Daoy (cell line): ENCODE measurements at regions not wholly inside any gene's neighbourhood (a gene's known extent, or its start where the extent isn't known, plus 50 kb on each side); places are given as distances from the start of the nearest gene placed in this dataset.
A peak's percentile ranks its signal among the peaks of the same experiment; 100 is the strongest.

Source experiments
- DNase-seq: peaks from one replicate; pipeline ENCODE4 v3.0.0-alpha.2; 2015; ENCODE audit warnings: low read depth

DNA sequence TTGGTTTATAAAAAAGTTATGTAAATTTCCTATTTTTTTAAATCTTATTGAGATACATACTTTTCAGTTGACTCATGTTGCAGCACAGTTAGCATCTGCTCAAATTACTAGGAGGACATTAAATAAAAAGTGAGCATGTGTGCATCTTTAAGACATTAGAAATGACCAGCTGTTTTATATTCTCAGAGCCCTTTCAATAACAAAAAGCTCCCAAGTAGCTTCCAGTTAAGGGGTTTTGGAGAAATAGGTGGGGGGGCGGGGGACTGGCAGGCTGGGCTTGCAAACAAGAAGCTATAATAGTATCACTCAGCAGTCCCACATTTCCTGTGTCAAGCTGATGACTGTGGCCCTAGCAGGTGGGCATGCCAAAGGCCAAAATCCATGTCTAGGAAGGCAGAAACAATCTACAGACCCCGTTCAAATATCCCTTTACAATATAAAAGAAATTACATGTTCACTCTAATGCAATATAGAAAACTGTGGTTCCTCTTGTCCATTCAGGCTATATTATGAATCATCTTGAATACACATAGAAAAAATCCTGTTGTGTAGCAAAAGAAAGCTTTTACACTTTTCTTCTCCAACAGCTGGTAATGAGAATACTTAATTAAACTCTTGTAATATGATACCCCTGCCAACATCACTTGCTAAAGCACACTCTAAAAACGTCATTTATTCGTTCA lies 1713.2 kb upstream of the SLC10A2 start:
- no peak for DNase-seq

DNA sequence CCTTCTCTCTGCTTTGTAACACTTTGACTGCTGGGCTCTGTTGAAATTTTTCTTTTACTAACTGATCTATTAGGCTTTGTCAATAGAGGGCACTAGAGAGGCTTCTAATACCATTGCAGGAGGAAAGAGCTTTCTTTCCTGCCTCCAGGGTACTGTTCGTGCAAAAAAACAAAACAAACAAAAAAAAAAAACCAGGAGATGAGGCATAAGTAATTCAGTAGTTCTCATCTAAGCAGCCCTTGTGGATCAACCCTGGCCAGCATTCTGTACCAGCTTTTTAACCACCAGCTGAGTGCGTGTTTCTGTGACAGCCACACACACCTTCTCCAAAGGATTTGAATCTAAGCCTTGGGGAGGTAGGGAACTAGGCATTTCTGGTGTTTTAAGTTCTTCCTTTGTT lies 1707.6 kb upstream of the SLC10A2 start:
- no peak for DNase-seq

DNA sequence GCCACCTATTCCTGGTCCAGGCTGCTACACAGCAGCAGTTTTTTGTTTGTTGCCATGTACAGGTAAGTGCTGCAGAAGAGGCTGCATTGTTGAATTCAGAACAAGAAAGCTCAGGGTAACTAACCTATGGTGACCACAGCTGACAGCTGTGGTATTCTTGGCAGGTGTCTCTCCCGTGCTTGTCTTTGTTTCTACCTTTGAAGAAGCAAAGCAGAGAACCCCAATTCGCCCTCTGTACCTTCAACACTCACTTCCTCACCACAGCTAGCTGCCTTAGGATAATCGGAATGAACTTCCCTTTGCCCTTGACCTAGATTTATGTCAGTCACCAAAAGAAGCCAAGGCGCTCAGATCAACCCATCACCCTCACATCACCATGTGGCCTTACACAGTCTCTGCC lies 1703.3 kb upstream of the SLC10A2 start:
- no peak for DNase-seq

DNA sequence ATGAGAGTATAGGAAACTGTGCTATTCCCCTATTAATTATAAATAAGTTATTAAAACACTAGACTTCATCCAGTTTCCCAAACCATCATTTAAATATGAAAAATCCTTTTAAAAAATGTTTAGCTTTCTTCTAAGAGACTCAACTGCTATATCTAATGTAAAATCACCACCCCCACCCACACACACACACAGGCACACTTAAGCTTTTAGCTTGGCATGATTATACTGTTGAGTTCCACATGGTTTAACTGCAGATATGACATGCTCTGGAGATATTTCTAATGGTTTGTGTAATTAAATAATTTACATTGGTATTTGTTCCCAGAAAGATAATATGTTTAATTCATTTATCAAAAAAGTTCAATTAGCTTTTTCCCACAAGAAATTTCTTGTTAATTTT lies 1700.1 kb upstream of the SLC10A2 start:
- DNase-seq: no peak

DNA sequence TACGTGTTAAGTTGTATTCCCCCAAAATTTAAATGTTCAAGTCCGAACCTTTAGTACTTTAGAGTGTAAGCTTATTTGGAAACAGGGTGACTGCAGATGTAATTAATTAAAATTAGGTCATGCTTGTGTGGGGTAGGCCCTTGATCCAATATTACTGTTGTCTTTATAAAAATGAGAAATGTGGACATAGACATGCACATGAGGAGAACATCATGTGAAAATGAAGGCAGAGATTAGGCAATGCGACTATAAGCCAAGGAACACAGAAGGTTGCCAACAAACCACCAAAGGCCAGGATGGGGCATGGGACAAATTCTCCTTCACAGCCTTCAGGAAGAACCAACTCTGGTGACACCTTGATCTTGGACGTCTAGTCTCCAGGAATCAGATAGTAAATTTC lies 1698.4 kb upstream of the SLC10A2 start:
- DNase-seq: no peak

DNA sequence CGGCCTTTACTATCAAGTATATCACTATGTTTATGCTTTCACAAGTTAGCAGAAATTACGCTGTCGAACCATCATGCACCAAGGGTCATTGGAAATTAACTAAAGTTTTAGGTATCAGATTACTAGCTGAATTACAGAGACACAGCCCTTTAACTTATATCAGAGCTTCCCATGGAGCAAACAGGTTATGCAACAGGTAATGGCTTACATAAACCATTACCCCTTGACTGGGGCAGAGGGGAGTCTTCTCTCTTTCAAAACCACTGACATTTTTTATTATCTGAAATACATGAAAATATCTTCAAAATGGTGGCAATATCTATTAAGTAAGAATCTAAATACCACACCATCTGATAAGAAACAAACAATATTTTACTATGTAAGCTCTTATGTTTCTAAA lies 1692.9 kb upstream of the SLC10A2 start:
- no peak for DNase-seq

DNA sequence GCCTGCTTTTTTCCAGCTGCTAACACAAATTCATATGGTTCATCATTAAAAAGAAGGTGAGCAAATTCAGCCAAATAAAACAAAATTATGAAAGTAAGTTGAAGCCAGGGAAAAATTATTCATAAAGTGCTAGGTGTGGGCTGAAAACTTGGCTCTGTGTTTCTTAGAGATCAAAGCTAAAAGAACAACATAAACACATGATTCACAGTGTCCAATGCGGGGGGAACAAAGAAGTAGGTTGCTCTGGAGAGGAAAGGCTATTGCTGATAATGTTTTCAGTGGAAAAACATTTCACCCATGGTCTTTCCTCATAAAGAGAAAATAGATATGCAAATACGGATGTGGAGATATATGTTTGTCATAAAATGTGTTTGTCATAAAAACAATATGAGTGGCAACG lies 1691.5 kb upstream of the SLC10A2 start:
- DNase-seq: no peak

DNA sequence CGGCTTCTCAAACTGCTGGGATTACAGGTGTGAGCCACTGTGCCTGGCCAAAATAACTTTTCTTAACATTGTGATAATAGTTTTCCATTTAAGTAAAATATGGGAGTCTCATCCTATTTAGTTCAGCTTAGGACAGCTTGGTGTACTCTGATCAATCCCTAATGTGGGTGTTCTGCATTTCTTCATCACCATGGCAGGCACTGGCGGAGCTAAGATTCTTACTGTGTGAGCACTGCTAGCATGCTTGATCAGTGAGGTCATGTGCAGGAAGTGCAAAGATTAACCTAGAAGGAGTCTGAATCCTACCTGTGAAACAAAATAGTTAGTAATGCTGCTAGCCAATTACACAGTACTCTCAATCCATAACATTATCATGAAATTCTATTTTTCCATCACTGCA lies 1684.2 kb upstream of the SLC10A2 start:
- DNase-seq: peak; percentile 13

DNA sequence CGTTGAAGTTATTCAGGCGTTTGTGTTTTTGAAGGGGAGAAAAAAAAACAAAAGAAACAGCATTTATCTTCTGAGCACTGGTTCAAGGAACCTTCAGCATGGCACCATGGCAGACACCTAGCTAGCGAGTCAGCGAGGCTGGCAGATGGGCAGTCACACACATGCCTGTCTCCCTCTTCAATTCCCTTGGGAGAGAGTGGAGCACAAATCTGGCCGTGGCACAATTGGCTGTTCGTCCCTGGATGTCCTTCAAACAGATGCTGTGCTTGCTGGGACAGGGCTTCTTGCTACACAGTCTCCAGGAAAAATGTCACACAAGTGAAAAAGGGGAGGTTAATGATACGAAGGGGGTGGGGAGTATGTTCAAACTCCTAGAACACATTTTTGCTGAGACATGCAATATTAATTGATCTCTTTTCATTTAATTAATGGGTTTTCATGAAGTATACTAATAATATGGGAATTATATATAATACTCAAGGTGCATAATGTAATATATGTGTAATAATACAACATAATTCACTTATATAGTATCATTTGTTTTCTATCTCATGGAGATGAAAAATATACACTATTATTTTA lies 1674.5 kb upstream of the SLC10A2 start:
- no peak for DNase-seq

DNA sequence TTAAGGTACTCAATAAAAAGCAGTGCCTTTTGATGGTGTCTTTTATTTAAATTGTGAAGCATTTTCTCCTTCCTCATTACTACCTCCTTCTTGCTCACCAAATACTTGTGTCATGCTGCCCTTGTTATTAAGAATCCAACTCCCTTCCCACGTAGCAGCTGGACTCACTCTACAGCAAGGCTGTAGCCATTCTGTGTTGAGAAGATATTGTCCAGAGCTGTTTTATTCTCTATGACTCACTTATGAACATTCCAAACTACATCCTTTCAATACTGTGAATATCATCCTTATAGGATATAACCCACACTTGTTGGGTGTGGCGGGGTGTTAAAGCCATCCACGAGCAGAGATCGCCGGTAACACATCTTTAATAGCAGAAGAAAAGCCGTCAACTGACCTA lies 1671.5 kb upstream of the SLC10A2 start:
- DNase-seq: no peak

DNA sequence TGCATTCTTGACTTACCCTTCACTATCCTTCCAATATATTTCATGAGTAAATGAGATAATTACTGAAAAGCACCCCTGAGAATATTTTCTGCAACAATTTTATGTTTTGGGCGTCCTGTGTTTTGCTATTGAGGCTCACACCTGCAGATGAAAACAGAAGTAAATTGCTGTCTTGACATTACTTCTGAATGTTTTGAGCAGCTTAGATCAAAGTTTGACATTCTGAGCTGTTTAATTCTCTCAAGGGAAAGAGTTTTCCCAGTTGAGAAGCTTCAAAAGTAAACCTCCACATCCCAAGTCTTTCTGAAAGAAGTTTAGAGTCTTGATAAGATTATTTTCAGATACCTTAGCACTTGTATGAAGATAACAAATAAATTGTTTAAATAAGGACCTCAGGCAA lies 1667.2 kb upstream of the SLC10A2 start:
- no peak for DNase-seq

DNA sequence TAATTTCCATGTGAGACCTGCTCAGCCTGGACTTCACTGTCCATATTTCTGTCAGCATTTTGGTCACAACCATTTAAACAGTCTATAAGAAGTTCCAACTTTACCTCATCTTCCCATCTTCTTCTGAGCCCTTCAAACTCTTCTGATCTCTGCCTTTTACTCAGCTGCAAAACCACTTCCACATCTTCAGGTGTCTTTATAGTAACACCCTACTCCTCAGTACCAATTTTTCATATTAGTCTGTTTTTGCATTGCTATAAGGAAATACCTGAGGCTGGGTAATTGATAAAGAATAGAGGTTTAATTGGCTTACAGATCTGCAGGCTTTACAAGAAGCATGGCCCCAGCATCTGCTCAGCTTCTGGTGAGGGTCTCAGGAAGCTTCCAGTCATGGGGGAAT lies 1648.9 kb upstream of the SLC10A2 start:
- no peak for DNase-seq

DNA sequence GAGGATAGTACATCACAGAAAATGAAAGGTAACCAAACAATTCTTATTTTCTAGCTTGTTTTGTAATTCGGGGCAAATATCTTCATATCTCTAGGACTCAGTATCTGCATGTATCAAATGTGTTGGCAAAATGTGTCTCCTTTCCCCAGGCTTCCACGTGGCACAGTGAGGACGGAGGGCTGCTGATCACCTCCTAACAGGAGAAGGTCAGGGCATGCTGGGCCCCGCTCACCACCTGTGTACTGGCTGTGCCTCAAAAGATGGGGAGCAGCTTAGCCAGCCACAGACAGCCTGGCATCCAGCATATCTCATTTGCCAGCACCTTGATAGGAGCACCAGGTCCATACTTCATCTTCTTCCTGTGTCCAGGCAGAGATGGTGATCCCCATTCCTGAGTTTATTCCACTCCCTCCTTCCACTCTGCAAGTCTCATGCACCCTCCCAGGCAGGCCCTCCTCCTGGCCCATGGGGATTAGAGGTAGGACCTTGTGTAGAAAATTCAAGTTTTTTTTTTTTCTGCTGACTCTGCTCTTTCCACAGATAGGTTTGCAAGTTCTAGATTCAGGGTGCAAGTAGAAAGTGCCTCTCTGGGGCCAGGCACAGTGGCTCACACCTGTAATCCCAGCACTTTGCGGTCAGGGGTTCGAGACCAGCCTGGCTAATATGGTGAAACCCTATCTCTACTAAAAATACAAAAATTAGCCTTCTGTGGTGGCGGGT lies 1639.0 kb upstream of the SLC10A2 start:
- no peak for DNase-seq

DNA sequence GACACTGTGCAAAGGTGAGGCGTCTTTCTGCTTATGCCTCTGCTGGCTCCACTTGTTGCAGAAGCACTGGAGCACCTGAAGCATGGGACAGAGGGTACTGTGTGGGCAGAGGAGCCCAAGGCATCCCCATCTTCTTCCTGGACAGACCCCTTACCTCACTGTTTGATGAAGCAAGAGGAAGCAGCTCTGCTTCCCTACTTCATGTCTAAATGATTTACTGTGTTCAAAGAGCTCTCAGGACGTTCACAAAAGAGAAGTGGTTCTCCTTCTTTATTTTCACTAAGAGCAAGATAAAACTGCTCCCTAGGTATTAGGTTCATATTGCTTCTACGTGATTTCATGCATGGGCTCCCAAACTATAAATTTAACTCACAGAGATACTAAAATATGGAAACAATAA lies 1635.4 kb upstream of the SLC10A2 start:
- no peak for DNase-seq

DNA sequence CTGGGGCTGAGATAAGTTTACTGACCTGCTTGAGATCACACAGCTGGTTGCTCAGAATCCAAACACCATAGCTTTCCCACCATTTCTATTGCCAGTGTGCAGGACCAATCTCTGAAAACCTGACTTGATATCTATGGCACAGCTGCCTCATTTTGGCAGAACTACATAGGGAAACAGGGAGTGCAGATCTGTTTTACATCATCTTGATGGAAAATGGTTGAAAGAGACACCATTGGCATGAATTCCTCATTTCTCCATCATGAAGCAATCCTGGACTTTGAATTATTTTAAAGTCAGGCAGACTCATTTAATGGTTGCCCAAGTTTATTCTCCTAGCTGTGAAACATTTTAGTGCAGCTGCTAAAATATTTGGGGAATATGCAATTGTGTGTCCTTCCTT lies 1628.2 kb upstream of the SLC10A2 start:
- DNase-seq: no peak

DNA sequence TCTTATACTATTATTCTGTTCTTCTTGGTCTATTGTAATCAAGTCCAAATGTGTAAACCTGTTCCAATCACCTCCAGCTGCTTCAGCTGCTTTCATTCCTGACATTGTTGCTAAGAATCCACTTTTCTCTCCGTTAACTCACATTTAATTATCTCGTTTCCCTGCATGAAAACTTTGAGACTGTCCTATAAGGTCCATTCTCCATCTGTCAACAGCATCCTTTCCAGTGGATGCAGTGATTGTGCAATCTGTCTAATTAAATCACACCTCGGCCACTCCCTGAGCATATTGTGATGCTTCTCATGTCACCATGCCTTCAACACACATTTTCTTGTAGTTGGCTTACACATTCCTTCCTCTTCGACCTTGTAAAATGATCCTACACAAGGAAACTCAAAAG lies 1626.9 kb upstream of the SLC10A2 start:
- DNase-seq: no peak

DNA sequence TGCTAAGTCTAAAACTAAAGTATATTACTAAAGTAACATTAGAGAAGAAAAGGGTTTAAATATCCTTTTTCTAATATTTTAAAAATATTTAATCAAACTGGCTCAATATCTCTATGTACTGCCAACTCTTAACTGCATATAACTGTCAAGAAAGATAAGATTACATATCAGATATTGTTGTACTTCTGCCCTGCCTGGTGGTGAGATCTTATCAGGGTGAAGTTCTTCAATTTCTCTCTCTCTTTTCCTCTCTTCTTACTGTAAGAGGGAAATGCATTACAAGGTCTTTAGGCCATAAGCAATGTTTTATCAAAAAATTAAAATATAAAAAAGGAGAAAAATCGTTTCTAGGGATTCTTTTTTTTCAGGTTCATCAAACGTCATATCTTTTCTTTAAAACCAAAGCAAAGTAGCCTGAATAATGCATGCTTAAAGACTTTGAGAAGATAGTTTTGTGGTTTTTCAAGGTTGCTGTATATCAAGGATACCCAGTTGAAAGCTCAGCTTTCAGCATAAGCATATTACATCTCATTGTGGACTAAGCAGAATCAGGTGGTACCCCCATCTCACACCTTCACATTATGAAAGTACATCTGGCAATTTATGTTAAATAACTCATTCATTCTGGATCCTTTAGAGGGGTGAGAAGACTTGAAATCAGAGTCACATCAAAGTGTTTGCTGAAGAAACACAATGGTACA lies 1625.7 kb upstream of the SLC10A2 start:
- DNase-seq: no peak

DNA sequence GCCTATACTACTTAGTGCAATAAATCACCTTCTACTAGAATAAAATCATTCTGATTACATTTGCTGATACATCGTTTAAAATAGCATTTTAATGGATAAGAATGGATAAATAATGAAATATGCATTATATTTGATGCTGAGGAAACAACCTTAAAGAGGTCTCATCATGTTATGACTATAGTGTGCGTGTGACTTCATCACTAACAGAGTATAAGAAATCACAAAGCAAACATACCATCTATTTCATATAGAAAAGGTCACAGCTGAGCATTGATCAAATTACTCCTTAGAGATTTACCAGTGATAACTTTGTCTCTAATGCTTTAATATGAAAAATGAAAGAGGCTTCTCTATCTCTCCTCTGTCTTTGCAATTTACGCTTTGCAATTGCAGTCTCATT lies 1620.3 kb upstream of the SLC10A2 start:
- DNase-seq: no peak

DNA sequence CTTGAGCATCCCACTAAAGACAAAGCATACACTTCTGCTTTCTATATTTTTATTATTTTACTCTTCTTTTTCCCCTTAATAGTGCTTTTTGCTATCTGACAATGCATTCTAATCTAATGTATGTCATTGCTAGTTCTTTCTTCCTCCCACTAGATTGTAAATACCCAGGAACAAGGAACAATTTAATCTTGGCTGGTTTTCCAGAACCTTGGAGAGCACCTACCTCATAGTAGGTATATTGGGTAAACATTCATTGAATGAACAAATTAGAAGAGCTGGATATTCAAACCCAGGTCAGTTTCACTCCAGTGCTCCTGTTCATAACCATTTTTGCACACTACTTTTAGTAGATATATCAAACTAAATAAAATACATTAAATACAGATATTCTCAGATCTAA lies 1617.6 kb upstream of the SLC10A2 start:
- no peak for DNase-seq

DNA sequence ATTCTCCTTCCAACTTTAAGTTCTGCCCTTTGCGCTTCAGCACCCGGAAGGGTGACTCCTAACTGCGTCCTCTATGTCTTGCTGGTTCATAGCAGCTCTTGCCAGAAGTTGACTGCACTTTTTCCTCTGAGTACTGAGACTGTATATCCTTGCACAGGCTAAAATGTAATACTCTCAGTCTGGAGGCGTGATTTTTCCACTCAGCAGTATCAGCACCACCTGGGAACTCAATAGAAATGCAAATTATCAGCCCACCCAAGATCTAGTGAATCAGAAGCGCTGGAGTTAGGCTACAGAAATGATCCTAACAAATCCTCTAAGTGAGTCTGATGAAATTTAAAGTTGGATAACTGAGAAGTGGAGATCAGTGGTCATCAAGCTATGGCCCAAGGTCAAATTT lies 1611.9 kb upstream of the SLC10A2 start:
- no peak for DNase-seq

DNA sequence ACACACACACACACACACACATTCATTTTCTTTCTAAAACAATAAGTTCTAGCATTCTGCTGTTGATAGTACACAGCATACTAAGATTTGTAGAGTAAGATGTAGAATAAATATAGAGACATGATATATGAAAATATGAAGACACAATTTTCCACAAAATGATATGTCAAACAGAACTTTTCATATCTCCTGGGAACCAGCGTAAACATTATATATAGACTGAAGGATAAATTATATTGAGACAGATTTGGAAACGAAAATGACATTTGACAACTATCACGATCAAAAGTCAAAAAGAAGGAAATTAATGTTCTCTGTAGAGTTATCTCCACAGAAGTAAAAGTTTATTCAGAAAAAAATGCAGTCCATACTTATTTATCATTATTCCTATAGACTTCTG lies 1605.7 kb upstream of the SLC10A2 start:
- DNase-seq: no peak

DNA sequence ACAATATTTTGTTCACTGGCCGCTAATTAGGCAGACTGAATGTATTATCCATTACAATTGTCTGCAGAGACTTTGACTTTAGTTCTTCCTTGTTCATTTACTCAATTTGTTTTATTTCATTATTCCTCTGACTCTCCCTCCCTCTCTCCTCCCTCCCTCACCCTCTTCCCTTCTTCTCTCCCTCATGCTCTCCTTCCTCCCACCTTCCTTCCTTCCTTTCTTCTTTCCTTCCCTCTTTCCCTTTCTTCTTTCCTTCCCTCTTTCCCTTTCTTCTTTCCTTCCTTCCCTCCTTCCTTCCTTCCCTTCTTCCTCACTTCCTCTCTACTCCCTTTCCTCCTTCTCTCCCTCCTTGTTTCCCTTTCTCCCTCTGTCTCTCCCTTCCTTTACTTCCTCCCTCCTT lies 1591.0 kb upstream of the SLC10A2 start:
- no peak for DNase-seq

DNA sequence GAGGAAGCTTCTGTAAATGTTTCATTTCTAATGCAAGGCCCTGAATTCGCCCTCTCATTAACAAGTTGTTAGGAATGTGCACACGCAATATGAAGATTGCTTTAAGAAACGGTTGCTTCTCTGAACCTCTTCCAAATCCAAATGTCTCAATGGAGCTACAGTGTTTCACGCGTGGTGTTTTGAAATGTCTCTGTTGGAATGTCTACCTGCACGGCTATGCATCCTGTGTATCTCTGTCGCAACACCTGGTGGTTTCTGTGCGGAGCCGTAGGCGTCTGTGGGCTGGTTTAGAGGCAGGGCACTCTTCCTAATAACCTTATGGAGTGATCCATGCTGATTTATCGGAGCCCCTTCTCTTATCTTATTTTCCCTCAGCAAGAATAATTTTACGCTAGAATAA lies 1584.2 kb upstream of the SLC10A2 start:
- DNase-seq: no peak
